GM23338 (cell line): ENCODE measurements at regions not wholly inside any gene's neighbourhood (a gene's known extent, or its start where the extent isn't known, plus 50 kb on each side); places are given as distances from the start of the nearest gene placed in this dataset.

Experiments
- ATAC-seq: fragments of 200-7000 bp; cut with Tn5 transposase; 3 replicates; pipeline ENCODE4 v1.9.1; 2020
- DNase-seq: peaks from one replicate; pipeline ENCODE4 v3.0.0-alpha.2; 2015; ENCODE audit warnings: low spot score
- H2AFZ ChIP-seq: fragments of 200-600 bp; sonication (generic); 2 replicates; pipeline ENCODE4 v1.8.0; 2016; ENCODE audit warnings: antibody characterized with exemption, mild to moderate bottlenecking, moderate library complexity
- H3F3A ChIP-seq: fragments of 200-600 bp; sonication (generic); replicated peaks from 2 replicates; pipeline ENCODE4 v1.8.0; 2017; ENCODE audit warnings: antibody characterized with exemption, mixed run types, low read depth
- H3K27ac ChIP-seq: fragments of 200-600 bp; sonication (generic); 2 replicates; pipeline ENCODE4 v1.6.1; 2016; ENCODE audit warnings: low read depth
- H3K27me3 ChIP-seq: fragments of 200-600 bp; sonication (generic); 2 replicates; pipeline ENCODE4 v1.8.0; 2016; ENCODE audit warnings: mild to moderate bottlenecking, mixed run types, moderate library complexity; ENCODE audit not compliant: insufficient read depth
- H3K36me3 ChIP-seq: fragments of 200-600 bp; sonication (generic); 2 replicates; pipeline ENCODE4 v1.8.0; 2016; ENCODE audit warnings: mild to moderate bottlenecking; ENCODE audit not compliant: insufficient read depth
- H3K4me1 ChIP-seq: fragments of 200-600 bp; sonication (generic); 2 replicates; pipeline ENCODE4 v1.8.0; 2016; ENCODE audit warnings: mild to moderate bottlenecking, moderate library complexity; ENCODE audit not compliant: insufficient read depth
- H3K4me2 ChIP-seq: fragments of 200-600 bp; sonication (generic); 2 replicates; pipeline ENCODE4 v1.7.1; 2017; ENCODE audit warnings: mixed run types
- H3K4me3 ChIP-seq: fragments of 200-600 bp; sonication (generic); 2 replicates; pipeline ENCODE4 v1.6.1; 2016; ENCODE audit warnings: mixed run types
- H3K79me2 ChIP-seq: fragments of 200-600 bp; sonication (generic); replicated peaks from 2 replicates; pipeline ENCODE4 v1.8.0; 2017; ENCODE audit warnings: mild to moderate bottlenecking; ENCODE audit not compliant: insufficient read depth
- H3K9me2 ChIP-seq: fragments of 200-600 bp; sonication (generic); 2 replicates; pipeline ENCODE4 v1.8.0; 2017; ENCODE audit not compliant: insufficient read depth
- H4K20me1 ChIP-seq: fragments of 200-600 bp; sonication (generic); replicated peaks from 2 replicates; pipeline ENCODE4 v1.8.0; 2017; ENCODE audit warnings: mild to moderate bottlenecking; ENCODE audit not compliant: insufficient read depth
- H3K27ac Mint-ChIP-seq: 2 replicates; pipeline ENCODE4 v1.8.0; 2020; ENCODE audit warnings: inconsistent platforms, mild to moderate bottlenecking, moderate library complexity, mixed read lengths
- H3K27me3 Mint-ChIP-seq: 3 replicates; pipeline ENCODE4 v1.8.0; 2022; ENCODE audit warnings: low read depth, mild to moderate bottlenecking, moderate library complexity, mixed read lengths, inconsistent platforms; ENCODE audit not compliant: insufficient read depth, poor library complexity
- H3K36me3 Mint-ChIP-seq: 3 replicates; pipeline ENCODE4 v1.8.0; 2021; ENCODE audit warnings: low read depth, mild to moderate bottlenecking, inconsistent platforms, moderate library complexity, mixed read lengths
- H3K4me1 Mint-ChIP-seq: 3 replicates; pipeline ENCODE4 v1.8.0; 2020; ENCODE audit warnings: mild to moderate bottlenecking, inconsistent platforms, mixed read lengths
- H3K4me3 Mint-ChIP-seq: 3 replicates; pipeline ENCODE4 v1.8.0; 2021; ENCODE audit warnings: moderate library complexity, mild to moderate bottlenecking, inconsistent platforms, mixed read lengths
- H3K9me3 Mint-ChIP-seq: 3 replicates; pipeline ENCODE4 v1.8.0; 2020; ENCODE audit warnings: moderate library complexity, mild to moderate bottlenecking, inconsistent platforms, mixed read lengths
- EZH2phosphoT487 ChIP-seq: fragments of 200-600 bp; sonication (generic); IDR thresholded peaks from one replicate; pipeline ENCODE4 v1.8.1; 2018; ENCODE audit warnings: antibody characterized with exemption; ENCODE audit not compliant: unreplicated experiment
- POLR2AphosphoS5 ChIP-seq: IDR thresholded peaks from 2 replicates; pipeline ENCODE4 v1.6.1; 2016; ENCODE audit warnings: antibody characterized with exemption, low read depth
- STAT1 ChIP-seq: IDR thresholded peaks from one replicate; pipeline ENCODE4 v1.6.1; 2016; ENCODE audit warnings: antibody characterized with exemption; ENCODE audit not compliant: unreplicated experiment
- TF ChIP-seq, protein P1 (sequence below): fragments of 250-450 bp; sonication (Bioruptor Pico); IDR thresholded peaks from 2 replicates; pipeline ENCODE4 v1.5.0; 2020; ENCODE audit warnings: mild to moderate bottlenecking, moderate library complexity
- TF ChIP-seq, protein P2 (sequence below), 2 experiments: fragments of 200-600 bp in 1 of 2; sonication (generic) in 1 of 2; conservative IDR thresholded peaks; 2 replicates each; pipeline versions ENCODE4 v1.5.1 to v1.6.1; 2016 to 2017; ENCODE audit warnings: antibody characterized with exemption in 2 of 2, low read depth in 2 of 2, mild to moderate bottlenecking in 2 of 2, moderate library complexity in 1 of 2

DNA sequence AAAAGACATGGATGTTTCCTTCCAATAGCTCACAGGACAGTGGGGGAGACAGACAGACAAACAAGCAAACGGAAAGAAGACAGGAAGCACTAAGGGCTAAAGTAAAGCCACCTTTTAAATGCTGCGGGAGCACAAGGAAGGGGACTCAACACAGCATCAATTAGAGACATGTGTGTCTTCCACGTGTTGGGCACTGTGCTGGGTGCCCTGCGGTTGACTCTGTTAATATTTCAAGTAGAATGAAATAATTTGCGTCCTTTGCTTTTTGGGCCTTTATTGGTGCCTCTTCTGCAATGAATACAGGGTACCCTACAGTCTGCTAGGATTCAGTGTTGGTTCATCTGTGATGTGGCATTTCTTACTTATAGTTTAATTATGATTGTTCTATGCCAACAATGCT is 90.9 kb upstream of the CPM start:
- Histone ChIP-seq H3K27ac (no peak overlapping the region), H3F3A (no peaks in the 10 kb centered on the region), H3K79me2 (no peaks in the 10 kb centered on the region), H3K4me3 (no peak overlapping the region), H3K9me2 (no peaks in the 10 kb centered on the region), H3K36me3 (no peaks in the 10 kb centered on the region), H3K27me3 (no peaks in the 10 kb centered on the region), H3K4me1 (no peaks in the 10 kb centered on the region), H4K20me1 (no peaks in the 10 kb centered on the region), H2AFZ (peak overlapping the region; percentile 65; the same call in 1 of the 2 replicates), H3K4me2 (no peak overlapping the region)
- DNase-seq (no peak), ATAC-seq (no peak)
- Mint-ChIP-seq H3K36me3 (no peaks in the 10 kb centered on the region), H3K4me1 (peaks cover 7% of the 10 kb centered on the region), H3K4me3 (no peak overlapping the region), H3K9me3 (no peaks in the 10 kb centered on the region), H3K27me3 (peaks cover 4% of the 10 kb centered on the region), H3K27ac (no peak overlapping the region)
- TF ChIP-seq STAT1 (no peak), POLR2AphosphoS5 (no peak)
- TF ChIP-seq, protein P1, sequence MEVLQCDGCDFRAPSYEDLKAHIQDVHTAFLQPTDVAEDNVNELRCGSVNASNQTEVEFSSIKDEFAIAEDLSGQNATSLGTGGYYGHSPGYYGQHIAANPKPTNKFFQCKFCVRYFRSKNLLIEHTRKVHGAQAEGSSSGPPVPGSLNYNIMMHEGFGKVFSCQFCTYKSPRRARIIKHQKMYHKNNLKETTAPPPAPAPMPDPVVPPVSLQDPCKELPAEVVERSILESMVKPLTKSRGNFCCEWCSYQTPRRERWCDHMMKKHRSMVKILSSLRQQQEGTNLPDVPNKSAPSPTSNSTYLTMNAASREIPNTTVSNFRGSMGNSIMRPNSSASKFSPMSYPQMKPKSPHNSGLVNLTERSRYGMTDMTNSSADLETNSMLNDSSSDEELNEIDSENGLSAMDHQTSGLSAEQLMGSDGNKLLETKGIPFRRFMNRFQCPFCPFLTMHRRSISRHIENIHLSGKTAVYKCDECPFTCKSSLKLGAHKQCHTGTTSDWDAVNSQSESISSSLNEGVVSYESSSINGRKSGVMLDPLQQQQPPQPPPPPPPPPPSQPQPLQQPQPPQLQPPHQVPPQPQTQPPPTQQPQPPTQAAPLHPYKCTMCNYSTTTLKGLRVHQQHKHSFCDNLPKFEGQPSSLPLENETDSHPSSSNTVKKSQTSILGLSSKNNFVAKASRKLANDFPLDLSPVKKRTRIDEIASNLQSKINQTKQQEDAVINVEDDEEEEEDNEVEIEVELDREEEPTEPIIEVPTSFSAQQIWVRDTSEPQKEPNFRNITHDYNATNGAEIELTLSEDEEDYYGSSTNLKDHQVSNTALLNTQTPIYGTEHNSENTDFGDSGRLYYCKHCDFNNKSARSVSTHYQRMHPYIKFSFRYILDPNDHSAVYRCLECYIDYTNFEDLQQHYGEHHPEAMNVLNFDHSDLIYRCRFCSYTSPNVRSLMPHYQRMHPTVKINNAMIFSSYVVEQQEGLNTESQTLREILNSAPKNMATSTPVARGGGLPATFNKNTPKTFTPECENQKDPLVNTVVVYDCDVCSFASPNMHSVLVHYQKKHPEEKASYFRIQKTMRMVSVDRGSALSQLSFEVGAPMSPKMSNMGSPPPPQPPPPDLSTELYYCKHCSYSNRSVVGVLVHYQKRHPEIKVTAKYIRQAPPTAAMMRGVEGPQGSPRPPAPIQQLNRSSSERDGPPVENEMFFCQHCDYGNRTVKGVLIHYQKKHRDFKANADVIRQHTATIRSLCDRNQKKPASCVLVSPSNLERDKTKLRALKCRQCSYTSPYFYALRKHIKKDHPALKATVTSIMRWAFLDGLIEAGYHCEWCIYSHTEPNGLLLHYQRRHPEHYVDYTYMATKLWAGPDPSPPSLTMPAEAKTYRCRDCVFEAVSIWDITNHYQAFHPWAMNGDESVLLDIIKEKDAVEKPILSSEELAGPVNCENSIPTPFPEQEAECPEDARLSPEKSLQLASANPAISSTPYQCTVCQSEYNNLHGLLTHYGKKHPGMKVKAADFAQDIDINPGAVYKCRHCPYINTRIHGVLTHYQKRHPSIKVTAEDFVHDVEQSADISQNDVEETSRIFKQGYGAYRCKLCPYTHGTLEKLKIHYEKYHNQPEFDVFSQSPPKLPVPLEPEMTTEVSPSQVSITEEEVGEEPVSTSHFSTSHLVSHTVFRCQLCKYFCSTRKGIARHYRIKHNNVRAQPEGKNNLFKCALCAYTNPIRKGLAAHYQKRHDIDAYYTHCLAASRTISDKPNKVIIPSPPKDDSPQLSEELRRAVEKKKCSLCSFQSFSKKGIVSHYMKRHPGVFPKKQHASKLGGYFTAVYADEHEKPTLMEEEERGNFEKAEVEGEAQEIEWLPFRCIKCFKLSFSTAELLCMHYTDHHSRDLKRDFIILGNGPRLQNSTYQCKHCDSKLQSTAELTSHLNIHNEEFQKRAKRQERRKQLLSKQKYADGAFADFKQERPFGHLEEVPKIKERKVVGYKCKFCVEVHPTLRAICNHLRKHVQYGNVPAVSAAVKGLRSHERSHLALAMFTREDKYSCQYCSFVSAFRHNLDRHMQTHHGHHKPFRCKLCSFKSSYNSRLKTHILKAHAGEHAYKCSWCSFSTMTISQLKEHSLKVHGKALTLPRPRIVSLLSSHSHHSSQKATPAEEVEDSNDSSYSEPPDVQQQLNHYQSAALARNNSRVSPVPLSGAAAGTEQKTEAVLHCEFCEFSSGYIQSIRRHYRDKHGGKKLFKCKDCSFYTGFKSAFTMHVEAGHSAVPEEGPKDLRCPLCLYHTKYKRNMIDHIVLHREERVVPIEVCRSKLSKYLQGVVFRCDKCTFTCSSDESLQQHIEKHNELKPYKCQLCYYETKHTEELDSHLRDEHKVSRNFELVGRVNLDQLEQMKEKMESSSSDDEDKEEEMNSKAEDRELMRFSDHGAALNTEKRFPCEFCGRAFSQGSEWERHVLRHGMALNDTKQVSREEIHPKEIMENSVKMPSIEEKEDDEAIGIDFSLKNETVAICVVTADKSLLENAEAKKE (CRISPR knock-in tag), result no peak

DNA sequence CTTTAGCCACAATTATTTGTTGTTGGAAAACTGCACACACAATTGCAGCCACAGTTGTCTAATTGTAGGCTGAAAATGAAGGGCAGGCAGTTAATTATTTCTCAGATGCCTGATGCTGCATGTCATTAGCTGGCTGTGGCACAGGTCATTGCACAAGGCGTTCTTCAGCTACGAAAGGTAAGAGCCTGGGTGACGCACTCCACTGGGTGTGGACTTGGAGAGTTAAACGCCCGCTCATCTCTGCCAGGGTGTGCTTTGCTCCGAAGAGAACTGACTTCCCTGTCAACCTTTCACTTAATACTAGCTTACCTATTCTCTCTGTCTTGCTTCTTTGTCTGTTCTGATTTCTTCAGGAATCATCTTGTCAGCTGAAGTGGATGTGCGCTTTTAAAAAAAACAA is 91.4 kb upstream of the CPM start:
- Histone ChIP-seq H3K4me2 (no peak overlapping the region), H3K9me2 (no peaks in the 10 kb centered on the region), H3K4me1 (no peaks in the 10 kb centered on the region), H2AFZ (no peak overlapping the region), H3K79me2 (no peaks in the 10 kb centered on the region), H3K36me3 (no peaks in the 10 kb centered on the region), H3F3A (no peaks in the 10 kb centered on the region), H3K4me3 (no peak overlapping the region), H4K20me1 (no peaks in the 10 kb centered on the region), H3K27me3 (no peaks in the 10 kb centered on the region), H3K27ac (no peak overlapping the region)
- H3K9me3 Mint-ChIP-seq, result no peaks in the 10 kb centered on the region
- no peaks in the 10 kb centered on the region for H3K36me3 Mint-ChIP-seq
- TF ChIP-seq, protein P2, sequence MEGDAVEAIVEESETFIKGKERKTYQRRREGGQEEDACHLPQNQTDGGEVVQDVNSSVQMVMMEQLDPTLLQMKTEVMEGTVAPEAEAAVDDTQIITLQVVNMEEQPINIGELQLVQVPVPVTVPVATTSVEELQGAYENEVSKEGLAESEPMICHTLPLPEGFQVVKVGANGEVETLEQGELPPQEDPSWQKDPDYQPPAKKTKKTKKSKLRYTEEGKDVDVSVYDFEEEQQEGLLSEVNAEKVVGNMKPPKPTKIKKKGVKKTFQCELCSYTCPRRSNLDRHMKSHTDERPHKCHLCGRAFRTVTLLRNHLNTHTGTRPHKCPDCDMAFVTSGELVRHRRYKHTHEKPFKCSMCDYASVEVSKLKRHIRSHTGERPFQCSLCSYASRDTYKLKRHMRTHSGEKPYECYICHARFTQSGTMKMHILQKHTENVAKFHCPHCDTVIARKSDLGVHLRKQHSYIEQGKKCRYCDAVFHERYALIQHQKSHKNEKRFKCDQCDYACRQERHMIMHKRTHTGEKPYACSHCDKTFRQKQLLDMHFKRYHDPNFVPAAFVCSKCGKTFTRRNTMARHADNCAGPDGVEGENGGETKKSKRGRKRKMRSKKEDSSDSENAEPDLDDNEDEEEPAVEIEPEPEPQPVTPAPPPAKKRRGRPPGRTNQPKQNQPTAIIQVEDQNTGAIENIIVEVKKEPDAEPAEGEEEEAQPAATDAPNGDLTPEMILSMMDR (conservative IDR thresholded peaks at IDR 0.05; ENCODE audit: low read depth in 2 of 2), result no peak
- no peak for TF ChIP-seq EZH2phosphoT487
- H3K4me3 Mint-ChIP-seq, result no peak overlapping the region
- no peak overlapping the region for H3K27ac Mint-ChIP-seq
- DNase-seq (no peak), ATAC-seq (no peak)
- H3K27me3 Mint-ChIP-seq, result peaks cover 4% of the 10 kb centered on the region
- H3K4me1 Mint-ChIP-seq, result peaks cover 7% of the 10 kb centered on the region
